H1 (cell line): ENCODE measurements at regions not wholly inside any gene's neighbourhood (a gene's known extent, or its start where the extent isn't known, plus 50 kb on each side); places are given as distances from the start of the nearest gene placed in this dataset.
"Not testable (repeated sequence)": the region's sequence is repeated elsewhere in the genome, so short reads cannot be mapped to it uniquely, and the experiment has no call there.

Experiments used
- CTCF ChIA-PET: fragments of 300-600 bp; sonication (Branson Sonifier 250); formaldehyde crosslinking; loops from one replicate; lab custom pipeline; 2021; ENCODE audit not compliant: partially characterized antibody; lab: Charles Lee
- POLR2A ChIA-PET: fragments of 300-600 bp; sonication (Branson Sonifier 250); formaldehyde crosslinking; loops from one replicate; lab custom pipeline; 2021; ENCODE audit warnings: inconsistent platforms; ENCODE audit not compliant: partially characterized antibody; lab: Charles Lee
- DNase-seq, 2 experiments: peaks; one replicate each; pipeline versions ENCODE4 v3.0.0 to v3.0.0-alpha.2; 2010 to 2022; ENCODE audit warnings: low spot score in 2 of 2, low read depth in 1 of 2, mixed read lengths in 1 of 2
- FAIRE-seq: peaks from 2 replicates; lab custom pipeline; 2011; peaks lifted over from hg19 to GRCh38; lab: Jason Lieb, UNC
- H2AFZ ChIP-seq: 2 replicates; pipeline ENCODE4 v1.8.1; 2012; ENCODE audit warnings: low read length, inconsistent platforms
- H2AK5ac ChIP-seq: 2 replicates; pipeline ENCODE4 v1.6.1; 2013; ENCODE audit warnings: low read depth, low read length
- H2BK120ac ChIP-seq: replicated peaks from 2 replicates; pipeline ENCODE3; 2013; ENCODE audit warnings: low read depth, low read length, inconsistent platforms
- H2BK12ac ChIP-seq: 2 replicates; pipeline ENCODE4 v1.6.1; 2013; ENCODE audit warnings: low read depth, low read length
- H2BK15ac ChIP-seq: 2 replicates; pipeline ENCODE4 v1.6.1; 2013; ENCODE audit warnings: low read length
- H2BK20ac ChIP-seq: 2 replicates; pipeline ENCODE4 v1.6.1; 2013; ENCODE audit warnings: low read length
- H2BK5ac ChIP-seq: 2 replicates; pipeline ENCODE4 v1.6.1; 2013; ENCODE audit warnings: low read depth, low read length
- H3K14ac ChIP-seq: 2 replicates; pipeline ENCODE4 v1.6.1; 2013; ENCODE audit warnings: inconsistent platforms; ENCODE audit not compliant: insufficient read length
- H3K18ac ChIP-seq: 2 replicates; pipeline ENCODE4 v1.6.1; 2013; ENCODE audit warnings: low read length; ENCODE audit errors: extremely low read depth
- H3K23ac ChIP-seq: 2 replicates; pipeline ENCODE4 v1.6.1; 2013; ENCODE audit warnings: inconsistent platforms; ENCODE audit not compliant: insufficient read length
- H3K23me2 ChIP-seq: 2 replicates; pipeline ENCODE4 v1.6.1; 2013; ENCODE audit warnings: low read depth, low read length
- H3K27ac ChIP-seq: 2 replicates; pipeline ENCODE4 v1.6.1; 2011; ENCODE audit warnings: low read depth, low read length, inconsistent platforms
- H3K27me3 ChIP-seq, 4 experiments: replicated peaks in 1 of 4; 1 replicate in 1 of 4; 2 replicates in 3 of 4; pipeline versions ENCODE4 v1.6.1 to v1.8.1; 2011 to 2013; ENCODE audit warnings: low read length in 3 of 4, mild to moderate bottlenecking in 3 of 4, inconsistent platforms in 2 of 4, mixed read lengths in 2 of 4, moderate library complexity in 1 of 4; ENCODE audit not compliant: control insufficient read depth in 3 of 4, insufficient read depth in 3 of 4; ENCODE audit errors: extremely low read depth in 1 of 4
- H3K36me3 ChIP-seq, 4 experiments: 2 replicates each; pipeline versions ENCODE4 v1.6.1 to v1.8.1; 2011 to 2013; ENCODE audit warnings: mild to moderate bottlenecking in 4 of 4, low read length in 3 of 4, moderate library complexity in 2 of 4, control low read depth in 1 of 4, inconsistent platforms in 1 of 4; ENCODE audit not compliant: insufficient read depth in 4 of 4, control insufficient read depth in 2 of 4
- H3K4ac ChIP-seq: replicated peaks from 2 replicates; pipeline ENCODE3; 2013; ENCODE audit warnings: low read length, low read depth, mixed read lengths, inconsistent platforms; ENCODE audit not compliant: insufficient read length
- H3K4me1 ChIP-seq, 4 experiments: replicated peaks in 1 of 4; 1 replicate in 1 of 4; 2 replicates in 3 of 4; pipeline versions ENCODE4 v1.6.1 to v1.8.1; 2011 to 2013; ENCODE audit warnings: low read length in 3 of 4, inconsistent platforms in 2 of 4, mixed read lengths in 1 of 4; ENCODE audit not compliant: insufficient read depth in 4 of 4, control insufficient read depth in 3 of 4
- H3K4me2 ChIP-seq, 2 experiments: 2 replicates each; pipeline versions ENCODE4 v1.6.1 to v1.8.1; 2011 to 2013; ENCODE audit warnings: low read depth in 2 of 2, low read length in 2 of 2, control low read depth in 1 of 2, inconsistent platforms in 1 of 2, mild to moderate bottlenecking in 1 of 2; ENCODE audit not compliant: insufficient read depth in 1 of 2
- H3K4me3 ChIP-seq, 4 experiments: fragments of 200-600, 300-600 bp in 1 of 4; sonication (generic), shearing (Covaris generic), sonication (Bioruptor Twin) in 1 of 4; 2 replicates each; pipeline versions ENCODE4 v1.5.1 to v1.8.1; 2011 to 2016; ENCODE audit warnings: low read length in 4 of 4, low read depth in 3 of 4, control low read depth in 2 of 4, inconsistent platforms in 2 of 4, mild to moderate bottlenecking in 2 of 4, mixed read lengths in 1 of 4, moderate library complexity in 1 of 4; ENCODE audit not compliant: insufficient read depth in 2 of 4; ENCODE audit errors: extremely low read depth in 1 of 4
- H3K56ac ChIP-seq: replicated peaks from 2 replicates; pipeline ENCODE3; 2013; ENCODE audit warnings: low read depth, mild to moderate bottlenecking, mixed read lengths, low read length, inconsistent platforms; ENCODE audit not compliant: insufficient read length
- H3K79me1 ChIP-seq: 2 replicates; pipeline ENCODE4 v1.6.1; 2013; ENCODE audit warnings: low read depth, low read length, control low read depth
- H3K79me2 ChIP-seq, 2 experiments: 2 replicates each; pipeline versions ENCODE4 v1.6.1 to v1.8.1; 2012 to 2013; ENCODE audit warnings: low read length in 2 of 2, mild to moderate bottlenecking in 2 of 2, inconsistent platforms in 1 of 2; ENCODE audit not compliant: insufficient read depth in 2 of 2, control insufficient read depth in 1 of 2
- H3K9ac ChIP-seq, 4 experiments: replicated peaks in 1 of 4; 1 replicate in 1 of 4; 2 replicates in 3 of 4; pipeline versions ENCODE4 v1.6.1 to v1.8.1; 2011 to 2013; ENCODE audit warnings: low read depth in 3 of 4, low read length in 3 of 4, control low read depth in 2 of 4, mild to moderate bottlenecking in 2 of 4, moderate library complexity in 2 of 4, inconsistent platforms in 1 of 4; ENCODE audit errors: extremely low read depth in 1 of 4
- H3K9me3 ChIP-seq, 2 experiments: 2 replicates each; pipeline versions ENCODE4 v1.6.1 to v1.8.1; 2012 to 2013; ENCODE audit warnings: mild to moderate bottlenecking in 2 of 2, moderate library complexity in 2 of 2, control low read depth in 1 of 2, inconsistent platforms in 1 of 2, low read depth in 1 of 2, low read length in 1 of 2, mixed read lengths in 1 of 2; ENCODE audit not compliant: insufficient read depth in 2 of 2
- H4K20me1 ChIP-seq, 2 experiments: replicated peaks in 1 of 2; 2 replicates each; pipeline versions ENCODE3 to v1.8.1; 2011 to 2013; ENCODE audit warnings: inconsistent platforms in 2 of 2, low read length in 2 of 2, mild to moderate bottlenecking in 1 of 2; ENCODE audit not compliant: insufficient read depth in 2 of 2, control insufficient read depth in 1 of 2
- H4K5ac ChIP-seq: 2 replicates; pipeline ENCODE4 v1.6.1; 2013; ENCODE audit warnings: low read length, low read depth, mixed read lengths, inconsistent platforms; ENCODE audit not compliant: insufficient read length
- H4K8ac ChIP-seq: 2 replicates; pipeline ENCODE4 v1.8.0; 2013; ENCODE audit warnings: mild to moderate bottlenecking, moderate library complexity, low read length, inconsistent platforms; ENCODE audit not compliant: insufficient read depth; ENCODE audit errors: extremely low read depth
- H4K91ac ChIP-seq: replicated peaks from 2 replicates; pipeline ENCODE3; 2013; ENCODE audit warnings: low read length, mixed read lengths, inconsistent platforms; ENCODE audit not compliant: insufficient read length
- WGBS, 2 experiments: shearing (Covaris generic) in 1 of 2; methylation state at CpG; one replicate each; pipeline versions ENCODE4 v1.1.6 to v1.1.7; 2013 to 2015; ENCODE audit warnings: low lambda C conversion rate in 2 of 2, mixed read lengths in 2 of 2, inconsistent platforms in 1 of 2, low coverage in 1 of 2, missing lambda C conversion rate in 1 of 2; ENCODE audit not compliant: insufficient replicate concordance in 2 of 2, insufficient coverage in 1 of 2, insufficient read length in 1 of 2; ENCODE audit errors: extremely low coverage in 1 of 2, missing lambda C conversion rate in 1 of 2; 5-methylcytosine and 5-hydroxymethylcytosine counted together

DNA sequence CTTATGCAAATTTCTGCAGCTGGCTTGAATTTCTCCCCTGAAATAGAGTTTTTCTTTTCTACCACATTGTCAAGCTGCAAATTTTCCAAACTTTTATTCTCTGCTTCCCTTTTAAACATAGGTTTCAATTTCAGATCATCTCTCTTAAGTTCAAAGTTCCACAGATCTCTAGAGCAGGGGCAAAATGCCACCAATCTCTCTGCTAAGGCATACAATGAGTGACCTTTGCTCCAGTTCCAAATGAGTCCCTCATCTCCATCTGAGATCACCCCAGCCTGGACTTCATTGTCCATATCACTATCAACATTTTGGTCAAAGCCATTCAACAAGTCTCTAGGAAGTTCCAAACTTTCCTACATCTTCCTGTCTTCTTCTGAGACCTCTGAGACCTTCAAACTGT is 62.3 kb upstream of the DCLK2 start:
- H4K20me1 ChIP-seq, H2AK5ac ChIP-seq, H3K9ac ChIP-seq, H3K56ac ChIP-seq, DNase-seq, H3K4ac ChIP-seq, H2BK15ac ChIP-seq, H2BK120ac ChIP-seq, H2BK12ac ChIP-seq, POLR2A ChIA-PET, H3K23me2 ChIP-seq, H3K4me1 ChIP-seq, FAIRE-seq, H3K23ac ChIP-seq, H4K91ac ChIP-seq, H3K79me2 ChIP-seq, H3K4me3 ChIP-seq, H3K27ac ChIP-seq, H2BK20ac ChIP-seq, H3K9me3 ChIP-seq, H3K79me1 ChIP-seq, H3K4me2 ChIP-seq, H3K14ac ChIP-seq, H2AFZ ChIP-seq, H4K5ac ChIP-seq, H2BK5ac ChIP-seq, H3K18ac ChIP-seq, H3K36me3 ChIP-seq, H4K8ac ChIP-seq, H3K27me3 ChIP-seq: not testable (repeated sequence)
- CTCF ChIA-PET: interaction anchor here (1.3 kb wide), 1 partner anchor 202 kb away, joined by 3 read pairs; no protein-coding TSS in a partner anchor

GRCh38 chr4:150016621-150017020 is 61.6 kb upstream of the DCLK2 start:
- H2AK5ac ChIP-seq, H3K79me2 ChIP-seq, H3K4me1 ChIP-seq, H2BK12ac ChIP-seq, H3K27me3 ChIP-seq, H3K9ac ChIP-seq, H3K18ac ChIP-seq, H3K36me3 ChIP-seq, H3K56ac ChIP-seq, H2BK120ac ChIP-seq, H2BK5ac ChIP-seq, H3K23me2 ChIP-seq, H3K4ac ChIP-seq, H3K14ac ChIP-seq, H3K23ac ChIP-seq, CTCF ChIA-PET, H2AFZ ChIP-seq, H3K27ac ChIP-seq, H3K4me3 ChIP-seq, H4K91ac ChIP-seq, H4K8ac ChIP-seq, H3K9me3 ChIP-seq, H2BK15ac ChIP-seq, H2BK20ac ChIP-seq, H4K5ac ChIP-seq, FAIRE-seq, H3K79me1 ChIP-seq, DNase-seq, H4K20me1 ChIP-seq, H3K4me2 ChIP-seq: not testable (repeated sequence)
- POLR2A ChIA-PET: interaction anchor here (1.3 kb wide), 1 partner anchor 29 kb away, joined by 3 read pairs; no protein-coding TSS in a partner anchor
- WGBS, 2 experiments: 80% methylated on average over 1 of the region's 1 CpG; no CpG with 5 or more reads in 1 of the 2 experiments
